SK-N-SH treated with all-trans-retinoic acid at 6 μM for 48 hours (cell line): ENCODE measurements at regions not wholly inside any gene's neighbourhood (a gene's known extent, or its start where the extent isn't known, plus 50 kb on each side); places are given as distances from the start of the nearest gene placed in this dataset.

Experiments
- ATAC-seq: fragments of 200-7000 bp; cut with Tn5 transposase; 3 replicates; pipeline ENCODE4 v1.9.1; 2020; ENCODE audit warnings: mild to moderate bottlenecking, moderate library complexity
- ARNTL ChIP-seq: fragments of 450-650 bp; formaldehyde crosslinking; IDR thresholded peaks from 2 replicates; pipeline ENCODE4 v1.5.0; 2020; ENCODE audit warnings: low read depth, mild to moderate bottlenecking, moderate library complexity, borderline replicate concordance
- BACH2 ChIP-seq: fragments of 250-450 bp; sonication (Bioruptor Pico); IDR thresholded peaks from 2 replicates; pipeline ENCODE4 v1.9.0; 2021; ENCODE audit warnings: mild to moderate bottlenecking, borderline replicate concordance
- CREB5 ChIP-seq: fragments of 250-450 bp; sonication (Bioruptor Pico); IDR thresholded peaks from 2 replicates; pipeline ENCODE4 v1.5.1; 2020; ENCODE audit warnings: low read depth, mild to moderate bottlenecking, moderate library complexity
- CSDC2 ChIP-seq: fragments of 250-450 bp; sonication (Bioruptor Pico); IDR thresholded peaks from 2 replicates; pipeline ENCODE4 v1.5.0; 2020; ENCODE audit warnings: mild to moderate bottlenecking, moderate library complexity
- CSRNP3 ChIP-seq: fragments of 250-450 bp; sonication (Bioruptor Pico); IDR thresholded peaks from 2 replicates; pipeline ENCODE4 v1.5.1; 2021; ENCODE audit warnings: mild to moderate bottlenecking, moderate library complexity
- ESRRG ChIP-seq: fragments of 250-450 bp; sonication (Bioruptor Pico); IDR thresholded peaks from 2 replicates; pipeline ENCODE4 v1.6.1; 2021; ENCODE audit warnings: mild to moderate bottlenecking
- GLIS3 ChIP-seq: fragments of 250-450 bp; sonication (Bioruptor Pico); IDR thresholded peaks from 2 replicates; pipeline ENCODE4 v1.5.0; 2020; ENCODE audit warnings: mild to moderate bottlenecking, moderate library complexity
- ISL1 ChIP-seq: fragments of 250-450 bp; sonication (Bioruptor Pico); IDR thresholded peaks from 2 replicates; pipeline ENCODE4 v2.1.2; 2022; ENCODE audit warnings: mild to moderate bottlenecking, moderate library complexity
- OSR1 ChIP-seq: fragments of 250-450 bp; sonication (Bioruptor Pico); IDR thresholded peaks from 2 replicates; pipeline ENCODE4 v1.8.0; 2022; ENCODE audit warnings: moderate library complexity, mild to moderate bottlenecking, inconsistent platforms
- PATZ1 ChIP-seq: fragments of 250-450 bp; sonication (Bioruptor Pico); IDR thresholded peaks from 2 replicates; pipeline ENCODE4 v1.8.0; 2020; ENCODE audit warnings: mild to moderate bottlenecking, moderate library complexity, borderline replicate concordance
- POU6F1 ChIP-seq: fragments of 250-450 bp; sonication (Bioruptor Pico); IDR thresholded peaks from 2 replicates; pipeline ENCODE4 v1.8.0; 2021; ENCODE audit warnings: low read depth, mild to moderate bottlenecking, moderate library complexity, borderline replicate concordance
- PPARA ChIP-seq: fragments of 250-450 bp; sonication (Bioruptor Pico); IDR thresholded peaks from 2 replicates; pipeline ENCODE4 v1.5.0; 2020; ENCODE audit warnings: mild to moderate bottlenecking, borderline replicate concordance
- RARB ChIP-seq: fragments of 250-450 bp; sonication (Bioruptor Pico); IDR thresholded peaks from 2 replicates; pipeline ENCODE4 v1.8.0; 2021; ENCODE audit warnings: mild to moderate bottlenecking, moderate library complexity
- SNAI2 ChIP-seq: fragments of 250-450 bp; sonication (Bioruptor Pico); IDR thresholded peaks from 2 replicates; pipeline ENCODE4 v1.5.0; 2020; ENCODE audit warnings: mild to moderate bottlenecking, moderate library complexity
- TCF4 ChIP-seq: fragments of 250-450 bp; sonication (Bioruptor Pico); IDR thresholded peaks from 2 replicates; pipeline ENCODE4 v1.8.0; 2021; ENCODE audit warnings: mild to moderate bottlenecking, moderate library complexity, borderline replicate concordance
- TOX ChIP-seq: fragments of 250-450 bp; sonication (Bioruptor Pico); IDR thresholded peaks from 2 replicates; pipeline ENCODE4 v1.8.0; 2021; ENCODE audit warnings: mild to moderate bottlenecking, moderate library complexity, borderline replicate concordance
- TSHZ2 ChIP-seq: fragments of 250-450 bp; sonication (Bioruptor Pico); IDR thresholded peaks from 2 replicates; pipeline ENCODE4 v1.5.0; 2020; ENCODE audit warnings: mild to moderate bottlenecking, moderate library complexity
- ZC3H10 ChIP-seq: fragments of 250-450 bp; sonication (Bioruptor Pico); IDR thresholded peaks from 2 replicates; pipeline ENCODE4 v1.5.1; 2021; ENCODE audit warnings: mild to moderate bottlenecking, moderate library complexity
- ZFP3 ChIP-seq: fragments of 250-450 bp; sonication (Bioruptor Pico); IDR thresholded peaks from 2 replicates; pipeline ENCODE4 v1.5.0; 2020; ENCODE audit warnings: mild to moderate bottlenecking, moderate library complexity
- ZFP30 ChIP-seq: fragments of 450-650 bp; formaldehyde crosslinking; IDR thresholded peaks from 2 replicates; pipeline ENCODE4 v1.5.0; 2022; ENCODE audit warnings: mild to moderate bottlenecking, moderate library complexity
- ZNF565 ChIP-seq: fragments of 450-650 bp; formaldehyde crosslinking; conservative IDR thresholded peaks from 2 replicates; pipeline ENCODE4 v1.5.0; 2020; ENCODE audit warnings: low read depth, mild to moderate bottlenecking, moderate library complexity
- ZNF70 ChIP-seq: fragments of 450-650 bp; formaldehyde crosslinking; IDR thresholded peaks from 2 replicates; pipeline ENCODE4 v1.5.0; 2020; ENCODE audit warnings: mild to moderate bottlenecking, moderate library complexity
- ZNF8 ChIP-seq: fragments of 450-650 bp; formaldehyde crosslinking; IDR thresholded peaks from 2 replicates; pipeline ENCODE4 v1.5.0; 2020; ENCODE audit warnings: mild to moderate bottlenecking, moderate library complexity

GRCh38 chr13:106049171-106049570 is 486.3 kb downstream of the EFNB2 start:
- ATAC-seq: no peak

GRCh38 chr13:106048386-106048785 is 487.1 kb downstream of the EFNB2 start:
- no peak for TF ChIP-seq GLIS3 (CRISPR knock-in tag)
- no peak for TF ChIP-seq ZNF565 (CRISPR knock-in tag)
- no peak for TF ChIP-seq TCF4 (CRISPR knock-in tag)
- no peak for TF ChIP-seq CREB5 (CRISPR knock-in tag)
- TF ChIP-seq CSDC2: no peak
- TF ChIP-seq TOX (CRISPR knock-in tag): no peak
- no peak for TF ChIP-seq RARB (CRISPR knock-in tag)
- TF ChIP-seq ARNTL: no peak
- no peak for TF ChIP-seq ZFP30
- no peak for TF ChIP-seq ZNF70 (CRISPR knock-in tag)
- no peak for TF ChIP-seq OSR1 (CRISPR knock-in tag)
- TF ChIP-seq, all 23 proteins: peak for 0

More at GRCh38 chr13:106049171-106049570, 486.3 kb downstream of the EFNB2 start:
- TF ChIP-seq ISL1 (CRISPR knock-in tag) (no peak), BACH2 (CRISPR knock-in tag) (no peak)

GRCh38 chr13:106047859-106048258 is 487.6 kb downstream of the EFNB2 start:
- TF ChIP-seq ESRRG (CRISPR knock-in tag) (no peak), ARNTL (no peak), CREB5 (CRISPR knock-in tag) (no peak), ZNF565 (CRISPR knock-in tag) (no peak), OSR1 (CRISPR knock-in tag) (no peak), BACH2 (CRISPR knock-in tag) (no peak), PATZ1 (CRISPR knock-in tag) (no peak), TOX (CRISPR knock-in tag) (no peak), ZFP3 (CRISPR knock-in tag) (no peak), PPARA (no peak), ZNF70 (CRISPR knock-in tag) (no peak), ZC3H10 (CRISPR knock-in tag) (no peak), ZNF8 (CRISPR knock-in tag) (no peak), POU6F1 (CRISPR knock-in tag) (no peak), GLIS3 (CRISPR knock-in tag) (no peak)
- no peak for ATAC-seq

More at GRCh38 chr13:106048386-106048785, 487.1 kb downstream of the EFNB2 start:
- no peak for ATAC-seq

- no peak for ATAC-seq
- TF ChIP-seq TSHZ2 (CRISPR knock-in tag) (no peak), RARB (CRISPR knock-in tag) (no peak), TCF4 (CRISPR knock-in tag) (no peak), POU6F1 (CRISPR knock-in tag) (no peak), CSRNP3 (CRISPR knock-in tag) (no peak), ESRRG (CRISPR knock-in tag) (no peak), ZFP30 (no peak), SNAI2 (CRISPR knock-in tag) (no peak), ZC3H10 (CRISPR knock-in tag) (no peak), ZNF70 (CRISPR knock-in tag) (no peak), PPARA (no peak), OSR1 (CRISPR knock-in tag) (no peak), ZFP3 (CRISPR knock-in tag) (no peak), ZNF565 (CRISPR knock-in tag) (no peak)
Observed at GRCh38 chr13:106042996-106043581, 492.4 kb downstream of the EFNB2 start.
